IMR-90 (cell line): ENCODE measurements at regions not wholly inside any gene's neighbourhood (a gene's known extent, or its start where the extent isn't known, plus 50 kb on each side); places are given as distances from the start of the nearest gene placed in this dataset.

Experiments
- ATAC-seq: fragments of 200-7000 bp; cut with Tn5 transposase; 2 replicates; pipeline ENCODE4 v1.9.1; 2020; ENCODE audit warnings: low read depth, mild to moderate bottlenecking, moderate library complexity
- BruUV-seq: library from RNA; stranded (reverse); fragments of 400-500 nt; replicated peaks from 2 replicates; lab custom pipeline; 2021; lab: Mats Ljungman, UMichigan
- CTCF ChIA-PET: fragments of 300-600 bp; formaldehyde crosslinking; extraction: SDS; loops from one replicate; lab custom pipeline; 2021; ENCODE audit warnings: antibody characterized with exemption; lab: Yijun Ruan, JAX
- POLR2A ChIA-PET: fragments of 300-600 bp; sonication (Branson Sonifier 250); formaldehyde crosslinking; loops from one replicate; lab custom pipeline; 2022; ENCODE audit warnings: antibody characterized with exemption; ENCODE audit not compliant: unreplicated experiment; lab: Charles Lee
- DNase-seq: peaks from one replicate; pipeline ENCODE4 v3.0.0; 2013
- H2AFZ ChIP-seq: replicated peaks from 2 replicates; pipeline ENCODE3; 2013; ENCODE audit warnings: low read length, mild to moderate bottlenecking; ENCODE audit not compliant: poor library complexity
- H2AK5ac ChIP-seq: 2 replicates; pipeline ENCODE4 v1.6.1; 2013; ENCODE audit warnings: low read depth, low read length, inconsistent platforms
- H2AK9ac ChIP-seq: replicated peaks from 2 replicates; pipeline ENCODE3; 2013; ENCODE audit warnings: mild to moderate bottlenecking, low read depth, low read length, moderate library complexity; ENCODE audit not compliant: poor library complexity
- H2BK120ac ChIP-seq: 2 replicates; pipeline ENCODE4 v1.6.1; 2013; ENCODE audit warnings: low read depth, low read length, inconsistent platforms
- H2BK15ac ChIP-seq: 3 replicates; pipeline ENCODE4 v1.6.1; 2013; ENCODE audit warnings: low read depth, low read length, inconsistent platforms
- H2BK20ac ChIP-seq: 2 replicates; pipeline ENCODE4 v1.6.1; 2013; ENCODE audit warnings: low read depth, mild to moderate bottlenecking, inconsistent platforms, low read length, moderate library complexity
- H2BK5ac ChIP-seq: 2 replicates; pipeline ENCODE4 v1.6.1; 2013; ENCODE audit warnings: mild to moderate bottlenecking, low read depth, low read length, inconsistent platforms; ENCODE audit not compliant: poor library complexity, severe bottlenecking
- H3K14ac ChIP-seq: replicated peaks from 2 replicates; pipeline ENCODE4 v1.6.1; 2013; ENCODE audit warnings: low read depth, low read length, inconsistent platforms
- H3K18ac ChIP-seq: 2 replicates; pipeline ENCODE4 v1.6.1; 2013; ENCODE audit warnings: low read depth, low read length, control low read depth
- H3K23ac ChIP-seq: 2 replicates; pipeline ENCODE4 v1.6.1; 2013; ENCODE audit warnings: low read depth, low read length, inconsistent platforms
- H3K27ac ChIP-seq: 2 replicates; pipeline ENCODE4 v1.5.1; 2013; ENCODE audit warnings: mild to moderate bottlenecking, control low read depth, low read length; ENCODE audit not compliant: insufficient read depth
- H3K27me3 ChIP-seq: 2 replicates; pipeline ENCODE4 v1.6.1; 2013; ENCODE audit warnings: low read length; ENCODE audit not compliant: control insufficient read depth, insufficient read depth
- H3K36me3 ChIP-seq: 2 replicates; pipeline ENCODE4 v1.6.1; 2013; ENCODE audit warnings: low read length, mixed read lengths; ENCODE audit not compliant: control insufficient read depth, insufficient read depth
- H3K4ac ChIP-seq: 2 replicates; pipeline ENCODE4 v1.6.1; 2013; ENCODE audit warnings: low read depth, low read length, inconsistent platforms
- H3K4me1 ChIP-seq: 2 replicates; pipeline ENCODE4 v1.6.1; 2013; ENCODE audit warnings: low read length, mixed read lengths; ENCODE audit not compliant: control insufficient read depth, insufficient read depth
- H3K4me2 ChIP-seq: 2 replicates; pipeline ENCODE4 v1.6.1; 2013; ENCODE audit warnings: low read depth, mild to moderate bottlenecking, control low read depth, low read length, moderate library complexity
- H3K4me3 ChIP-seq: 2 replicates; pipeline ENCODE4 v1.5.1; 2013; ENCODE audit warnings: low read depth, mild to moderate bottlenecking, control low read depth, low read length, moderate library complexity; ENCODE audit not compliant: insufficient read depth
- H3K56ac ChIP-seq: 2 replicates; pipeline ENCODE4 v1.6.1; 2013; ENCODE audit warnings: low read length, inconsistent platforms; ENCODE audit not compliant: insufficient read depth; ENCODE audit errors: extremely low read depth
- H3K79me1 ChIP-seq, 2 experiments: 2 replicates each; pipeline ENCODE4 v1.6.1; 2013; ENCODE audit warnings: low read length in 2 of 2, inconsistent platforms in 1 of 2, low read depth in 1 of 2
- H3K9ac ChIP-seq: 2 replicates; pipeline ENCODE4 v1.6.1; 2013; ENCODE audit warnings: low read depth, low read length, control low read depth
- H3K9me1 ChIP-seq: 2 replicates; pipeline ENCODE4 v1.6.1; 2013; ENCODE audit warnings: low read length, inconsistent platforms; ENCODE audit not compliant: insufficient read depth
- H3K9me3 ChIP-seq: 2 replicates; pipeline ENCODE4 v1.6.1; 2013; ENCODE audit warnings: low read length; ENCODE audit not compliant: control insufficient read depth, insufficient read depth
- H4K20me1 ChIP-seq: 2 replicates; pipeline ENCODE4 v1.6.1; 2013; ENCODE audit warnings: low read length, inconsistent platforms; ENCODE audit not compliant: insufficient read depth
- H4K5ac ChIP-seq: 2 replicates; pipeline ENCODE4 v1.6.1; 2013; ENCODE audit warnings: mild to moderate bottlenecking, low read depth, low read length, control low read depth
- H4K8ac ChIP-seq, 2 experiments: 2 replicates each; pipeline ENCODE4 v1.6.1; 2013; ENCODE audit warnings: low read depth in 2 of 2, low read length in 2 of 2, control low read depth in 1 of 2, inconsistent platforms in 1 of 2
- H4K91ac ChIP-seq: 2 replicates; pipeline ENCODE4 v1.6.1; 2013; ENCODE audit warnings: low read depth, low read length, inconsistent platforms; ENCODE audit not compliant: insufficient read depth
- CEBPB ChIP-seq: IDR thresholded peaks from 2 replicates; pipeline ENCODE4 v1.6.1; 2012; ENCODE audit warnings: low read depth, low read length, improper control_type of control experiment
- CHD1 ChIP-seq: IDR thresholded peaks from 2 replicates; pipeline ENCODE4 v1.6.1; 2012; ENCODE audit warnings: low read depth, low read length, improper control_type of control experiment
- ELK1 ChIP-seq: fragments of 150-350 bp; IDR thresholded peaks from 2 replicates; pipeline ENCODE4 v1.6.1; 2016; ENCODE audit warnings: low read depth, mild to moderate bottlenecking, low read length, moderate library complexity, borderline replicate concordance
- FOS ChIP-seq: fragments of 150-350 bp; IDR thresholded peaks from 2 replicates; pipeline ENCODE4 v1.6.1; 2016; ENCODE audit warnings: low read depth, low read length
- MAFK ChIP-seq: IDR thresholded peaks from 2 replicates; pipeline ENCODE4 v1.6.1; 2012; ENCODE audit warnings: low read depth, low read length, improper control_type of control experiment
- MAZ ChIP-seq: IDR thresholded peaks from 2 replicates; pipeline ENCODE4 v1.6.1; 2012; ENCODE audit warnings: low read depth, mild to moderate bottlenecking, low read length, improper control_type of control experiment, moderate library complexity, borderline replicate concordance
- MXI1 ChIP-seq: IDR thresholded peaks from 2 replicates; pipeline ENCODE4 v1.6.1; 2012; ENCODE audit warnings: low read depth, mild to moderate bottlenecking, low read length, moderate library complexity, borderline replicate concordance
- NFE2L2 ChIP-seq: fragments of 150-350 bp; IDR thresholded peaks from 2 replicates; pipeline ENCODE4 v1.6.1; 2016; ENCODE audit warnings: low read depth, mild to moderate bottlenecking, low read length
- POLR2A ChIP-seq: IDR thresholded peaks from 2 replicates; pipeline ENCODE4 v1.6.1; 2012; ENCODE audit warnings: mild to moderate bottlenecking, low read depth, low read length
- RAD21 ChIP-seq: IDR thresholded peaks from 2 replicates; pipeline ENCODE4 v1.6.1; 2012; ENCODE audit warnings: low read length, improper control_type of control experiment
- RCOR1 ChIP-seq: IDR thresholded peaks from 2 replicates; pipeline ENCODE4 v1.6.1; 2012; ENCODE audit warnings: mild to moderate bottlenecking, low read length, improper control_type of control experiment; ENCODE audit not compliant: insufficient replicate concordance
- RFX5 ChIP-seq: IDR thresholded peaks from 2 replicates; pipeline ENCODE4 v1.8.0; 2012; ENCODE audit warnings: low read depth, mild to moderate bottlenecking, low read length, moderate library complexity
- SMC3 ChIP-seq: fragments of 150-350 bp; IDR thresholded peaks from 2 replicates; pipeline ENCODE4 v1.6.1; 2016; ENCODE audit warnings: low read depth, mild to moderate bottlenecking, antibody characterized with exemption, low read length, moderate library complexity
- WGBS, 2 experiments: methylation state at CpG; one replicate each; pipeline versions ENCODE4 v1.1.5 to v1.1.7; 2013; ENCODE audit warnings: missing lambda C conversion rate in 2 of 2; ENCODE audit not compliant: insufficient read length in 1 of 2; ENCODE audit errors: extremely low coverage in 2 of 2; 5-methylcytosine and 5-hydroxymethylcytosine counted together
- dilution Hi-C: fragments of 300-500 bp; cut with HindIII; formaldehyde crosslinking; loops from one replicate; pipeline ENCODE4 v1.14.3; 2018; ENCODE audit warnings: low sequenced_read_pairs; ENCODE audit not compliant: unreplicated experiment
- in situ Hi-C: fragments of 300-500 bp; cut with MboI; formaldehyde crosslinking; loops from 3 replicates; pipeline ENCODE4 v1.14.3; 2019; ENCODE audit warnings: low sequenced_read_pairs, inconsistent platforms, mixed read lengths
- intact Hi-C: fragments of 100-400 bp; cut with micrococcal nuclease; formaldehyde crosslinking; loops from 2 replicates; pipeline ENCODE4 v1.10.0; 2022
- TF ChIP-seq, protein P1 (sequence below): fragments of 150-350 bp; IDR thresholded peaks from 2 replicates; pipeline ENCODE4 v1.6.1; 2017; ENCODE audit warnings: mild to moderate bottlenecking, antibody characterized with exemption, low read length, low read depth

GRCh38 chr2:76073992-76074604 is 363.4 kb upstream of the GCFC2 start:
- Histone ChIP-seq H3K18ac (no peak overlapping the region), H4K20me1 (no peaks in the 10 kb centered on the region), H4K91ac (no peak overlapping the region), H3K56ac (no peak overlapping the region), H2BK20ac (no peak overlapping the region), H3K4me2 (no peak overlapping the region), H3K9me1 (no peaks in the 10 kb centered on the region), H4K5ac (no peak overlapping the region), H3K14ac (no peak overlapping the region), H3K9ac (no peak overlapping the region), H2AK5ac (no peak overlapping the region), H2AFZ (no peak overlapping the region), H3K27me3 (no peaks in the 10 kb centered on the region), H2BK15ac (no peak overlapping the region), H2BK5ac (no peak overlapping the region), H3K4ac (no peak overlapping the region), H4K8ac (no peak overlapping the region), H3K4me3 (no peak overlapping the region), H3K9me3 (no peaks in the 10 kb centered on the region), H2AK9ac (no peak overlapping the region), H2BK120ac (no peak overlapping the region), H3K4me1 (no peaks in the 10 kb centered on the region), H3K36me3 (no peaks in the 10 kb centered on the region), H3K27ac (no peak overlapping the region), H3K23ac (no peak overlapping the region), H3K79me1 (no peaks in the 10 kb centered on the region)
- in situ Hi-C loops, result no loop called here
- no peak for ATAC-seq
- DNase-seq, result no peak
- CTCF ChIA-PET, result no interaction called here
- WGBS, 2 experiments, result 100% methylated on average over 1 of the region's 3 CpGs; no CpG with 5 or more reads in 1 of the 2 experiments
- TF ChIP-seq NFE2L2, result no peak
- TF ChIP-seq RAD21, result no peak
- TF ChIP-seq RFX5, result no peak
- no peak for TF ChIP-seq POLR2A
- TF ChIP-seq MAFK, result no peak
- TF ChIP-seq, protein P1, sequence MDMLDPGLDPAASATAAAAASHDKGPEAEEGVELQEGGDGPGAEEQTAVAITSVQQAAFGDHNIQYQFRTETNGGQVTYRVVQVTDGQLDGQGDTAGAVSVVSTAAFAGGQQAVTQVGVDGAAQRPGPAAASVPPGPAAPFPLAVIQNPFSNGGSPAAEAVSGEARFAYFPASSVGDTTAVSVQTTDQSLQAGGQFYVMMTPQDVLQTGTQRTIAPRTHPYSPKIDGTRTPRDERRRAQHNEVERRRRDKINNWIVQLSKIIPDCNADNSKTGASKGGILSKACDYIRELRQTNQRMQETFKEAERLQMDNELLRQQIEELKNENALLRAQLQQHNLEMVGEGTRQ, result no peak
- no peak for TF ChIP-seq RCOR1
- no peak for TF ChIP-seq MXI1
- no peak for TF ChIP-seq MAZ
- no peak for TF ChIP-seq FOS
- TF ChIP-seq CHD1, result no peak
- no peak for TF ChIP-seq SMC3
- no peak for TF ChIP-seq CEBPB
- TF ChIP-seq ELK1, result no peak
- BruUV-seq, result no TSS peak
- POLR2A ChIA-PET, result no interaction called here
- intact Hi-C loops, result no loop called here
- dilution Hi-C loops, result no loop called here
